ENCODE measurements at regions not wholly inside any gene's neighbourhood (a gene's known extent, or its start where the extent isn't known, plus 50 kb on each side); places are given as distances from the start of the nearest gene placed in this dataset.

DNA sequence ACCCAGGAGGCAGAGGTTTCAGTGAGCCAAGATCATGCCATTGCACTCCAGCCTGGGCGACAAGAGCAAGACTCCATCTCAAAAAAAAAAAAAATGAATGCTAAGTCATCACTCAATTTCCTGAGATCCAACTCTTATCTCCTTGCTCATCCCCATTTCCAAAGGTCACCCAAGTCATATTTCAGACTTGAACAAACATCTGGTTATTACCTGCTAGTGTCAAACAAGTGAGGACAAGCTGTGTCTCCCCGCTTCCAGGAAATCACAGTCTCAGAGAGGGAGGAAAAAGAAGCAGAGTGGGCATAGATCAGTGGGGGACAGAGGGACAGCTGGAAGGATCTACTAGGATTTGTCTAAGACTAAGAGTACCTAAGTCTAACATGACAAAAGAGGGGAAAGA lies 147.5 kb upstream of the FUNDC1 start:
- TF ChIP-seq, protein P1, sequence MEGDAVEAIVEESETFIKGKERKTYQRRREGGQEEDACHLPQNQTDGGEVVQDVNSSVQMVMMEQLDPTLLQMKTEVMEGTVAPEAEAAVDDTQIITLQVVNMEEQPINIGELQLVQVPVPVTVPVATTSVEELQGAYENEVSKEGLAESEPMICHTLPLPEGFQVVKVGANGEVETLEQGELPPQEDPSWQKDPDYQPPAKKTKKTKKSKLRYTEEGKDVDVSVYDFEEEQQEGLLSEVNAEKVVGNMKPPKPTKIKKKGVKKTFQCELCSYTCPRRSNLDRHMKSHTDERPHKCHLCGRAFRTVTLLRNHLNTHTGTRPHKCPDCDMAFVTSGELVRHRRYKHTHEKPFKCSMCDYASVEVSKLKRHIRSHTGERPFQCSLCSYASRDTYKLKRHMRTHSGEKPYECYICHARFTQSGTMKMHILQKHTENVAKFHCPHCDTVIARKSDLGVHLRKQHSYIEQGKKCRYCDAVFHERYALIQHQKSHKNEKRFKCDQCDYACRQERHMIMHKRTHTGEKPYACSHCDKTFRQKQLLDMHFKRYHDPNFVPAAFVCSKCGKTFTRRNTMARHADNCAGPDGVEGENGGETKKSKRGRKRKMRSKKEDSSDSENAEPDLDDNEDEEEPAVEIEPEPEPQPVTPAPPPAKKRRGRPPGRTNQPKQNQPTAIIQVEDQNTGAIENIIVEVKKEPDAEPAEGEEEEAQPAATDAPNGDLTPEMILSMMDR (IDR thresholded peaks at IDR 0.05 in 4 of 5, conservative IDR thresholded peaks at IDR 0.05 in 1 of 5): no peak
- TF ChIP-seq POLR2A (IDR thresholded peaks at IDR 0.05): no peak

Data from gastrocnemius medialis (tissue), 4 donors.